ENCODE measurements at regions not wholly inside any gene's neighbourhood (a gene's known extent, or its start where the extent isn't known, plus 50 kb on each side); places are given as distances from the start of the nearest gene placed in this dataset.
"Not testable (repeated sequence)": the region's sequence is repeated elsewhere in the genome, so short reads cannot be mapped to it uniquely, and the experiment has no call there.

GRCh38 chr16:47917118-47917517 lies 238.7 kb downstream of the ABCC12 start:
- DNase-seq (ENCODE audit: low read depth in 4 of 4, low spot score in 1 of 4), result no peak

GRCh38 chr16:47916266-47916665 lies 239.5 kb downstream of the ABCC12 start:
- no peak for DNase-seq (ENCODE audit: low read depth in 4 of 4, low spot score in 1 of 4)

- DNase-seq (ENCODE audit: low read depth in 4 of 4, low spot score in 1 of 4), result no peak
These were observed 248.7 kb downstream of the ABCC12 start for GRCh38 chr16:47907109-47907508.

- no peak for DNase-seq (ENCODE audit: low read depth in 4 of 4, low spot score in 1 of 4)
These were observed 250.0 kb downstream of the ABCC12 start for GRCh38 chr16:47905771-47906170.

GRCh38 chr16:47904691-47905090 lies 251.1 kb downstream of the ABCC12 start:
- no peak for DNase-seq (ENCODE audit: low read depth in 4 of 4, low spot score in 1 of 4)

GRCh38 chr16:47903470-47903869 lies 252.3 kb downstream of the ABCC12 start:
- no peak for DNase-seq (ENCODE audit: low read depth in 4 of 4, low spot score in 1 of 4)

- DNase-seq (ENCODE audit: low read depth in 4 of 4, low spot score in 1 of 4), result not testable (repeated sequence)
These were observed 258.7 kb downstream of the ABCC12 start for GRCh38 chr16:47897105-47897504.

- DNase-seq (ENCODE audit: low read depth in 4 of 4, low spot score in 1 of 4), result no peak
These were observed 260.6 kb downstream of the ABCC12 start for GRCh38 chr16:47895146-47895545.

GRCh38 chr16:47892999-47893398 lies 262.8 kb downstream of the ABCC12 start:
- DNase-seq (ENCODE audit: low read depth in 4 of 4, low spot score in 1 of 4), result no peak

GRCh38 chr16:47888734-47889133 lies 267.1 kb downstream of the ABCC12 start:
- no peak for DNase-seq (ENCODE audit: low read depth in 4 of 4, low spot score in 1 of 4)

GRCh38 chr16:47888142-47888541 lies 267.7 kb downstream of the ABCC12 start:
- DNase-seq (ENCODE audit: low read depth in 4 of 4, low spot score in 1 of 4), result no peak

- no peak for DNase-seq (ENCODE audit: low read depth in 4 of 4, low spot score in 1 of 4)
These were observed 268.3 kb downstream of the ABCC12 start for GRCh38 chr16:47887496-47887895.

GRCh38 chr16:47886631-47887415 lies 269.0 kb downstream of the ABCC12 start:
- no peak for DNase-seq (ENCODE audit: low read depth in 4 of 4, low spot score in 1 of 4)

- DNase-seq (ENCODE audit: low read depth in 4 of 4, low spot score in 1 of 4), result no peak
These were observed 269.7 kb downstream of the ABCC12 start for GRCh38 chr16:47886139-47886538.

GRCh38 chr16:47885489-47885888 lies 270.3 kb downstream of the ABCC12 start:
- DNase-seq (ENCODE audit: low read depth in 4 of 4, low spot score in 1 of 4), result no peak

- no peak for DNase-seq (ENCODE audit: low read depth in 4 of 4, low spot score in 1 of 4)
These were observed 271.6 kb downstream of the ABCC12 start for GRCh38 chr16:47884116-47884725.

- no peak for DNase-seq (ENCODE audit: low read depth in 4 of 4, low spot score in 1 of 4)
These were observed 274.2 kb downstream of the ABCC12 start for GRCh38 chr16:47881574-47881973.

- DNase-seq (ENCODE audit: low read depth in 4 of 4, low spot score in 1 of 4), result no peak
These were observed 275.1 kb downstream of the ABCC12 start for GRCh38 chr16:47880653-47881052.

GRCh38 chr16:47877166-47877565 lies 278.6 kb downstream of the ABCC12 start:
- no peak for DNase-seq (ENCODE audit: low read depth in 4 of 4, low spot score in 1 of 4)

- DNase-seq (ENCODE audit: low read depth in 4 of 4, low spot score in 1 of 4), result no peak
These were observed 279.3 kb downstream of the ABCC12 start for GRCh38 chr16:47876511-47876910.

- no peak for DNase-seq (ENCODE audit: low read depth in 4 of 4, low spot score in 1 of 4)
These were observed 282.4 kb downstream of the ABCC12 start for GRCh38 chr16:47873434-47873833.

GRCh38 chr16:47872225-47872624 lies 283.6 kb downstream of the ABCC12 start:
- DNase-seq (ENCODE audit: low read depth in 4 of 4, low spot score in 1 of 4), result no peak

- no peak for DNase-seq (ENCODE audit: low read depth in 4 of 4, low spot score in 1 of 4)
These were observed 289.4 kb downstream of the ABCC12 start for GRCh38 chr16:47866423-47866822.
